H1 (cell line): ENCODE measurements at regions not wholly inside any gene's neighbourhood (a gene's known extent, or its start where the extent isn't known, plus 50 kb on each side); places are given as distances from the start of the nearest gene placed in this dataset.

Source experiments
- CTCF ChIA-PET: fragments of 300-600 bp; sonication (Branson Sonifier 250); formaldehyde crosslinking; loops from one replicate; lab custom pipeline; 2021; ENCODE audit not compliant: partially characterized antibody; lab: Charles Lee
- POLR2A ChIA-PET: fragments of 300-600 bp; sonication (Branson Sonifier 250); formaldehyde crosslinking; loops from one replicate; lab custom pipeline; 2021; ENCODE audit warnings: inconsistent platforms; ENCODE audit not compliant: partially characterized antibody; lab: Charles Lee
- DNase-seq, 2 experiments: peaks; one replicate each; pipeline versions ENCODE4 v3.0.0 to v3.0.0-alpha.2; 2010 to 2022; ENCODE audit warnings: low spot score in 2 of 2, low read depth in 1 of 2, mixed read lengths in 1 of 2
- FAIRE-seq: peaks from 2 replicates; lab custom pipeline; 2011; peaks lifted over from hg19 to GRCh38; lab: Jason Lieb, UNC
- H2AFZ ChIP-seq: 2 replicates; pipeline ENCODE4 v1.8.1; 2012; ENCODE audit warnings: low read length, inconsistent platforms
- H2AK5ac ChIP-seq: 2 replicates; pipeline ENCODE4 v1.6.1; 2013; ENCODE audit warnings: low read depth, low read length
- H2BK120ac ChIP-seq: replicated peaks from 2 replicates; pipeline ENCODE3; 2013; ENCODE audit warnings: low read depth, low read length, inconsistent platforms
- H2BK12ac ChIP-seq: 2 replicates; pipeline ENCODE4 v1.6.1; 2013; ENCODE audit warnings: low read depth, low read length
- H2BK15ac ChIP-seq: 2 replicates; pipeline ENCODE4 v1.6.1; 2013; ENCODE audit warnings: low read length
- H2BK20ac ChIP-seq: 2 replicates; pipeline ENCODE4 v1.6.1; 2013; ENCODE audit warnings: low read length
- H2BK5ac ChIP-seq: 2 replicates; pipeline ENCODE4 v1.6.1; 2013; ENCODE audit warnings: low read depth, low read length
- H3K14ac ChIP-seq: 2 replicates; pipeline ENCODE4 v1.6.1; 2013; ENCODE audit warnings: inconsistent platforms; ENCODE audit not compliant: insufficient read length
- H3K18ac ChIP-seq: 2 replicates; pipeline ENCODE4 v1.6.1; 2013; ENCODE audit warnings: low read length; ENCODE audit errors: extremely low read depth
- H3K23ac ChIP-seq: 2 replicates; pipeline ENCODE4 v1.6.1; 2013; ENCODE audit warnings: inconsistent platforms; ENCODE audit not compliant: insufficient read length
- H3K23me2 ChIP-seq: 2 replicates; pipeline ENCODE4 v1.6.1; 2013; ENCODE audit warnings: low read depth, low read length
- H3K27ac ChIP-seq: 2 replicates; pipeline ENCODE4 v1.6.1; 2011; ENCODE audit warnings: low read depth, low read length, inconsistent platforms
- H3K27me3 ChIP-seq, 4 experiments: replicated peaks in 1 of 4; 1 replicate in 1 of 4; 2 replicates in 3 of 4; pipeline versions ENCODE4 v1.6.1 to v1.8.1; 2011 to 2013; ENCODE audit warnings: low read length in 3 of 4, mild to moderate bottlenecking in 3 of 4, inconsistent platforms in 2 of 4, mixed read lengths in 2 of 4, moderate library complexity in 1 of 4; ENCODE audit not compliant: control insufficient read depth in 3 of 4, insufficient read depth in 3 of 4; ENCODE audit errors: extremely low read depth in 1 of 4
- H3K36me3 ChIP-seq, 4 experiments: 2 replicates each; pipeline versions ENCODE4 v1.6.1 to v1.8.1; 2011 to 2013; ENCODE audit warnings: mild to moderate bottlenecking in 4 of 4, low read length in 3 of 4, moderate library complexity in 2 of 4, control low read depth in 1 of 4, inconsistent platforms in 1 of 4; ENCODE audit not compliant: insufficient read depth in 4 of 4, control insufficient read depth in 2 of 4
- H3K4ac ChIP-seq: replicated peaks from 2 replicates; pipeline ENCODE3; 2013; ENCODE audit warnings: low read length, low read depth, mixed read lengths, inconsistent platforms; ENCODE audit not compliant: insufficient read length
- H3K4me1 ChIP-seq, 4 experiments: replicated peaks in 1 of 4; 1 replicate in 1 of 4; 2 replicates in 3 of 4; pipeline versions ENCODE4 v1.6.1 to v1.8.1; 2011 to 2013; ENCODE audit warnings: low read length in 3 of 4, inconsistent platforms in 2 of 4, mixed read lengths in 1 of 4; ENCODE audit not compliant: insufficient read depth in 4 of 4, control insufficient read depth in 3 of 4
- H3K4me2 ChIP-seq, 2 experiments: 2 replicates each; pipeline versions ENCODE4 v1.6.1 to v1.8.1; 2011 to 2013; ENCODE audit warnings: low read depth in 2 of 2, low read length in 2 of 2, control low read depth in 1 of 2, inconsistent platforms in 1 of 2, mild to moderate bottlenecking in 1 of 2; ENCODE audit not compliant: insufficient read depth in 1 of 2
- H3K4me3 ChIP-seq, 4 experiments: fragments of 200-600, 300-600 bp in 1 of 4; sonication (generic), shearing (Covaris generic), sonication (Bioruptor Twin) in 1 of 4; 2 replicates each; pipeline versions ENCODE4 v1.5.1 to v1.8.1; 2011 to 2016; ENCODE audit warnings: low read length in 4 of 4, low read depth in 3 of 4, control low read depth in 2 of 4, inconsistent platforms in 2 of 4, mild to moderate bottlenecking in 2 of 4, mixed read lengths in 1 of 4, moderate library complexity in 1 of 4; ENCODE audit not compliant: insufficient read depth in 2 of 4; ENCODE audit errors: extremely low read depth in 1 of 4
- H3K56ac ChIP-seq: replicated peaks from 2 replicates; pipeline ENCODE3; 2013; ENCODE audit warnings: low read depth, mild to moderate bottlenecking, mixed read lengths, low read length, inconsistent platforms; ENCODE audit not compliant: insufficient read length
- H3K79me1 ChIP-seq: 2 replicates; pipeline ENCODE4 v1.6.1; 2013; ENCODE audit warnings: low read depth, low read length, control low read depth
- H3K79me2 ChIP-seq, 2 experiments: 2 replicates each; pipeline versions ENCODE4 v1.6.1 to v1.8.1; 2012 to 2013; ENCODE audit warnings: low read length in 2 of 2, mild to moderate bottlenecking in 2 of 2, inconsistent platforms in 1 of 2; ENCODE audit not compliant: insufficient read depth in 2 of 2, control insufficient read depth in 1 of 2
- H3K9ac ChIP-seq, 4 experiments: replicated peaks in 1 of 4; 1 replicate in 1 of 4; 2 replicates in 3 of 4; pipeline versions ENCODE4 v1.6.1 to v1.8.1; 2011 to 2013; ENCODE audit warnings: low read depth in 3 of 4, low read length in 3 of 4, control low read depth in 2 of 4, mild to moderate bottlenecking in 2 of 4, moderate library complexity in 2 of 4, inconsistent platforms in 1 of 4; ENCODE audit errors: extremely low read depth in 1 of 4
- H3K9me3 ChIP-seq, 2 experiments: 2 replicates each; pipeline versions ENCODE4 v1.6.1 to v1.8.1; 2012 to 2013; ENCODE audit warnings: mild to moderate bottlenecking in 2 of 2, moderate library complexity in 2 of 2, control low read depth in 1 of 2, inconsistent platforms in 1 of 2, low read depth in 1 of 2, low read length in 1 of 2, mixed read lengths in 1 of 2; ENCODE audit not compliant: insufficient read depth in 2 of 2
- H4K20me1 ChIP-seq, 2 experiments: replicated peaks in 1 of 2; 2 replicates each; pipeline versions ENCODE3 to v1.8.1; 2011 to 2013; ENCODE audit warnings: inconsistent platforms in 2 of 2, low read length in 2 of 2, mild to moderate bottlenecking in 1 of 2; ENCODE audit not compliant: insufficient read depth in 2 of 2, control insufficient read depth in 1 of 2
- H4K5ac ChIP-seq: 2 replicates; pipeline ENCODE4 v1.6.1; 2013; ENCODE audit warnings: low read length, low read depth, mixed read lengths, inconsistent platforms; ENCODE audit not compliant: insufficient read length
- H4K8ac ChIP-seq: 2 replicates; pipeline ENCODE4 v1.8.0; 2013; ENCODE audit warnings: mild to moderate bottlenecking, moderate library complexity, low read length, inconsistent platforms; ENCODE audit not compliant: insufficient read depth; ENCODE audit errors: extremely low read depth
- H4K91ac ChIP-seq: replicated peaks from 2 replicates; pipeline ENCODE3; 2013; ENCODE audit warnings: low read length, mixed read lengths, inconsistent platforms; ENCODE audit not compliant: insufficient read length
- BCL11A ChIP-seq, 2 experiments: IDR thresholded peaks; one replicate each; pipeline ENCODE4 v1.6.1; 2011; ENCODE audit warnings: low read depth in 2 of 2, low read length in 2 of 2, mild to moderate bottlenecking in 2 of 2
- CBX5 ChIP-seq: fragments of 300-800, 300-1000 bp; sonication (generic); IDR thresholded peaks from 2 replicates; pipeline ENCODE4 v1.7.1; 2016; ENCODE audit warnings: antibody characterized with exemption, low read length, low read depth
- CEBPB ChIP-seq: IDR thresholded peaks from 2 replicates; pipeline ENCODE4 v1.6.1; 2012; ENCODE audit warnings: low read depth, low read length
- HDAC2 ChIP-seq, 2 experiments: fragments of 300-600 bp in 1 of 2; sonication (generic) in 1 of 2; IDR thresholded peaks; 2 replicates each; pipeline ENCODE4 v1.6.1; 2011 to 2012; ENCODE audit warnings: low read depth in 2 of 2, low read length in 2 of 2, mild to moderate bottlenecking in 2 of 2, moderate library complexity in 2 of 2, borderline replicate concordance in 1 of 2, inconsistent platforms in 1 of 2
- JUND ChIP-seq: IDR thresholded peaks from 2 replicates; pipeline ENCODE4 v1.6.1; 2011; ENCODE audit warnings: mild to moderate bottlenecking, improper control_type of control experiment, low read length
- PHF8 ChIP-seq: fragments of 200-600 bp; sonication (generic); conservative IDR thresholded peaks from 2 replicates; pipeline ENCODE4 v1.7.1; 2012; ENCODE audit warnings: low read depth, mild to moderate bottlenecking, inconsistent platforms, low read length, moderate library complexity
- RXRA ChIP-seq: IDR thresholded peaks from 2 replicates; pipeline ENCODE4 v1.6.1; 2011; ENCODE audit warnings: low read depth, mild to moderate bottlenecking, low read length, moderate library complexity; ENCODE audit not compliant: insufficient read depth
- SIN3A ChIP-seq, 2 experiments: IDR thresholded peaks in 1 of 2; conservative IDR thresholded peaks in 1 of 2; 2 replicates each; pipeline ENCODE4 v1.6.1; 2011 to 2012; ENCODE audit warnings: low read length in 2 of 2, improper control_type of control experiment in 1 of 2, low read depth in 1 of 2, mild to moderate bottlenecking in 1 of 2
- SP1 ChIP-seq: IDR thresholded peaks from 2 replicates; pipeline ENCODE4 v1.6.1; 2011; ENCODE audit warnings: low read depth, low read length
- TAF7 ChIP-seq: optimal IDR thresholded peaks from 2 replicates; pipeline ENCODE3; 2011; ENCODE audit warnings: low read depth, mild to moderate bottlenecking, inconsistent platforms, low read length, moderate library complexity, borderline replicate concordance
- WGBS, 2 experiments: shearing (Covaris generic) in 1 of 2; methylation state at CpG; one replicate each; pipeline versions ENCODE4 v1.1.6 to v1.1.7; 2013 to 2015; ENCODE audit warnings: low lambda C conversion rate in 2 of 2, mixed read lengths in 2 of 2, inconsistent platforms in 1 of 2, low coverage in 1 of 2, missing lambda C conversion rate in 1 of 2; ENCODE audit not compliant: insufficient replicate concordance in 2 of 2, insufficient coverage in 1 of 2, insufficient read length in 1 of 2; ENCODE audit errors: extremely low coverage in 1 of 2, missing lambda C conversion rate in 1 of 2; 5-methylcytosine and 5-hydroxymethylcytosine counted together
- TF ChIP-seq, protein P1 (sequence below): IDR thresholded peaks from 2 replicates; pipeline ENCODE4 v1.6.1; 2012; ENCODE audit warnings: inconsistent platforms
- TF ChIP-seq, protein P2 (sequence below): IDR thresholded peaks from 2 replicates; pipeline ENCODE4 v1.6.1; 2012; ENCODE audit warnings: low read length, inconsistent platforms

- Histone ChIP-seq H4K8ac (no peak overlapping the region), H3K18ac (no peak overlapping the region), H3K4me1 (peaks cover 0 to 6% (median 4%) of the 10 kb centered on the region in 4 experiments; a peak in 3 of 7 replicates), H3K79me2 (no peaks in the 10 kb centered on the region), H3K4me2 (no peak overlapping the region), H3K27me3 (no peaks in the 10 kb centered on the region), H4K91ac (no peak overlapping the region), H2BK5ac (no peak overlapping the region), H3K9ac (no peak overlapping the region), H3K56ac (no peak overlapping the region), H4K5ac (no peak overlapping the region), H2AK5ac (no peak overlapping the region), H3K4ac (no peak overlapping the region), H2BK20ac (no peak overlapping the region), H2BK15ac (no peak overlapping the region), H2AFZ (no peak overlapping the region), H3K36me3 (no peaks in the 10 kb centered on the region), H3K23ac (no peak overlapping the region), H2BK12ac (no peak overlapping the region), H3K4me3 (no peak overlapping the region), H3K9me3 (no peaks in the 10 kb centered on the region), H3K23me2 (no peaks in the 10 kb centered on the region), H2BK120ac (no peak overlapping the region), H4K20me1 (no peaks in the 10 kb centered on the region), H3K79me1 (no peaks in the 10 kb centered on the region), H3K27ac (no peak overlapping the region), H3K14ac (no peak overlapping the region)
- POLR2A ChIA-PET: no interaction called here
- DNase-seq (no peak), FAIRE-seq (no peak)
- CTCF ChIA-PET: interaction anchor here (0.7 to 1.9 kb wide), 3 partner anchors 12 to 33 kb away, joined by 4 to 5 read pairs (median 4); no protein-coding TSS in a partner anchor
- WGBS, 2 experiments: 88% methylated on average over 8 of the region's 8 CpGs; no CpG with 5 or more reads in 1 of the 2 experiments
- no peak for TF ChIP-seq PHF8
- no peak for TF ChIP-seq BCL11A (IDR thresholded peaks at IDR 0.05; ENCODE audit: low read depth in 2 of 2, low read length in 2 of 2)
- TF ChIP-seq CEBPB: no peak
- TF ChIP-seq SIN3A (conservative IDR thresholded peaks at IDR 0.05 in 1 of 2, IDR thresholded peaks at IDR 0.05 in 1 of 2; ENCODE audit: low read depth in 1 of 2, low read length in 2 of 2): no peak
- no peak for TF ChIP-seq SP1
- no peak for TF ChIP-seq CBX5
- TF ChIP-seq RXRA: no peak
- TF ChIP-seq TAF7: no peak
- TF ChIP-seq HDAC2 (IDR thresholded peaks at IDR 0.05; ENCODE audit: borderline replicate concordance in 1 of 2, low read depth in 2 of 2, low read length in 2 of 2): no peak
- TF ChIP-seq, protein P1, sequence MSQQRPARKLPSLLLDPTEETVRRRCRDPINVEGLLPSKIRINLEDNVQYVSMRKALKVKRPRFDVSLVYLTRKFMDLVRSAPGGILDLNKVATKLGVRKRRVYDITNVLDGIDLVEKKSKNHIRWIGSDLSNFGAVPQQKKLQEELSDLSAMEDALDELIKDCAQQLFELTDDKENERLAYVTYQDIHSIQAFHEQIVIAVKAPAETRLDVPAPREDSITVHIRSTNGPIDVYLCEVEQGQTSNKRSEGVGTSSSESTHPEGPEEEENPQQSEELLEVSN: no peak
- TF ChIP-seq, protein P2, sequence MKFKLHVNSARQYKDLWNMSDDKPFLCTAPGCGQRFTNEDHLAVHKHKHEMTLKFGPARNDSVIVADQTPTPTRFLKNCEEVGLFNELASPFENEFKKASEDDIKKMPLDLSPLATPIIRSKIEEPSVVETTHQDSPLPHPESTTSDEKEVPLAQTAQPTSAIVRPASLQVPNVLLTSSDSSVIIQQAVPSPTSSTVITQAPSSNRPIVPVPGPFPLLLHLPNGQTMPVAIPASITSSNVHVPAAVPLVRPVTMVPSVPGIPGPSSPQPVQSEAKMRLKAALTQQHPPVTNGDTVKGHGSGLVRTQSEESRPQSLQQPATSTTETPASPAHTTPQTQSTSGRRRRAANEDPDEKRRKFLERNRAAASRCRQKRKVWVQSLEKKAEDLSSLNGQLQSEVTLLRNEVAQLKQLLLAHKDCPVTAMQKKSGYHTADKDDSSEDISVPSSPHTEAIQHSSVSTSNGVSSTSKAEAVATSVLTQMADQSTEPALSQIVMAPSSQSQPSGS: no peak
- no peak for TF ChIP-seq JUND
Measured at GRCh38 chr5:168147106-168147505, 144.3 kb upstream of the WWC1 start.
